Stomach (tissue), 8 donors: ENCODE measurements at regions not wholly inside any gene's neighbourhood (a gene's known extent, or its start where the extent isn't known, plus 50 kb on each side); places are given as distances from the start of the nearest gene placed in this dataset.

Experiments
- DNase-seq, 2 donors: peaks; one replicate each; pipeline versions ENCODE4 v3.0.0 to v3.0.0-alpha.2; 2013 to 2019
- H3K27ac ChIP-seq, 5 donors: fragments of 200-600 bp in 4 of 5; sonication (generic) in 4 of 5; one replicate each; pipeline ENCODE4 v1.5.1; 2013 to 2019; ENCODE audit warnings: mild to moderate bottlenecking in 1 of 5, moderate library complexity in 1 of 5
- H3K27me3 ChIP-seq, 3 donors: fragments of 200-600 bp; sonication (generic); one replicate each; pipeline ENCODE4 v1.5.1; 2017 to 2019; ENCODE audit warnings: mixed run types in 1 of 3
- H3K36me3 ChIP-seq, 4 donors: fragments of 200-600 bp; sonication (generic); 1 replicate in 3 of 4; 2 replicates in 1 of 4; pipeline ENCODE4 v1.5.1; 2016 to 2019
- H3K4me1 ChIP-seq, 4 donors: fragments of 200-600 bp; sonication (generic); one replicate each; pipeline ENCODE4 v1.5.1; 2016 to 2019
- H3K4me3 ChIP-seq, 4 donors: fragments of 200-600 bp; sonication (generic) in 3 of 4; one replicate each; pipeline ENCODE4 v1.5.1; 2016 to 2019; ENCODE audit warnings: mild to moderate bottlenecking in 1 of 4
- H3K9me3 ChIP-seq, 4 donors: fragments of 200-600 bp; sonication (generic); one replicate each; pipeline ENCODE4 v1.5.1; 2016 to 2019
- CTCF ChIP-seq, 7 experiments: fragments of 450-650 bp in 4 of 7; fragments of 200-600 bp in 3 of 7; sonication (generic) in 3 of 7; IDR thresholded peaks; one replicate each; pipeline ENCODE4 v1.5.1; 2016 to 2019; ENCODE audit warnings: antibody characterized with exemption in 7 of 7, control low read depth in 2 of 7, mild to moderate bottlenecking in 1 of 7
- EP300 ChIP-seq: sonication (generic); formaldehyde crosslinking; IDR thresholded peaks from one replicate; pipeline ENCODE4 v1.6.1; 2017; ENCODE audit warnings: antibody characterized with exemption
- POLR2A ChIP-seq, 4 donors: fragments of 450-650 bp; IDR thresholded peaks; one replicate each; pipeline ENCODE4 v1.6.1; 2016; ENCODE audit warnings: antibody characterized with exemption in 4 of 4, control low read depth in 2 of 4, mild to moderate bottlenecking in 1 of 4, moderate library complexity in 1 of 4
- POLR2AphosphoS5 ChIP-seq, 3 donors: sonication (generic); formaldehyde crosslinking; IDR thresholded peaks; one replicate each; pipeline ENCODE4 v1.6.1; 2016; ENCODE audit warnings: antibody characterized with exemption in 3 of 3
- WGBS, 5 donors: extraction: QIAGEN DNeasy Blood & Tissue Kit in 3 of 5; methylation state at CpG; one replicate each; pipeline versions ENCODE4 v1.1.5 to v1.1.7; 2013 to 2018; 5-methylcytosine and 5-hydroxymethylcytosine counted together
- intact Hi-C: fragments of 100-400 bp; cut with DNase I; formaldehyde crosslinking; loops from one replicate; pipeline ENCODE4 v1.15.1; 2023; ENCODE audit warnings: low total_unique reads
- donor health status: healthy with polysubstance abuse.
- donor health status: Bipolar disorder and iron deficiency.
- donor health status: healthy.

DNA sequence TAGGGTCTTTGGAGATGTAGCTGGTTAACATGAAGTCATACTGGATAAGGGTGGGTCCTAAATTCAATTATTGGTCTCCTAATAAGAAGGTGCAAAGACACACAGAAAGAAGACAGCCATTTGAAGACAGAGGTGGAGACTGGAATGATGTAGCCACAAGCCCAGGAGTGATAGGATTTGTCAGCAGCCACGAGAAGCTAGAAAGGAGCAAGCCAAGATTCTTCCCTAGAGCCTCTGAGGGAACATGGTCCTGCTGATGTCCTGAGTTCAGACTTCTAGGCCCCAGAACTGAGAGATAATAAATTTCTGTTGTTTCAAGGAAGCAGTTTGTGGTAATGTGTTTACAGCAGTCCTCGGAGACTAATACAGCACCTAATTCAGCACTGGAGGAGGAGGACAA is 203.3 kb upstream of the SRRM4 start:
- Histone ChIP-seq H3K4me3 (no peak overlapping the region), H3K9me3 (peaks cover 0 to 6% (median 4%) of the 10 kb centered on the region in 4 donors), H3K36me3 (no peaks in the 10 kb centered on the region), H3K27ac (no peak overlapping the region), H3K27me3 (peaks cover 11 to 29% (median 14%) of the 10 kb centered on the region in 3 donors), H3K4me1 (no peaks in the 10 kb centered on the region)
- no peak for DNase-seq
- intact Hi-C loops, result no loop called here
- TF ChIP-seq EP300 (no peak), CTCF (IDR thresholded peaks at IDR 0.05) (no peak), POLR2AphosphoS5 (IDR thresholded peaks at IDR 0.05) (no peak), POLR2A (IDR thresholded peaks at IDR 0.05) (no peak)
- WGBS, 5 donors, result 62 to 78% (median 75%) methylated on average over 2 of the region's 2 CpGs

- Histone ChIP-seq H3K9me3 (no peaks in the 10 kb centered on the region), H3K4me3 (no peak overlapping the region), H3K36me3 (no peaks in the 10 kb centered on the region), H3K27me3 (peaks cover 0 to under 1% (median 0%) of the 10 kb centered on the region in 3 donors), H3K27ac (no peak overlapping the region), H3K4me1 (no peaks in the 10 kb centered on the region)
- 19 to 28% (median 24%) methylated on average over 6 to 7 of the region's 7 CpGs for WGBS, 5 donors
- intact Hi-C loops, result no loop called here
- TF ChIP-seq POLR2AphosphoS5 (IDR thresholded peaks at IDR 0.05) (no peak), POLR2A (IDR thresholded peaks at IDR 0.05) (no peak), CTCF (IDR thresholded peaks at IDR 0.05) (no peak), EP300 (no peak)
- DNase-seq, result no peak
These were observed 200.4 kb upstream of the SRRM4 start for GRCh38 chr12:118780939-118781338.

DNA sequence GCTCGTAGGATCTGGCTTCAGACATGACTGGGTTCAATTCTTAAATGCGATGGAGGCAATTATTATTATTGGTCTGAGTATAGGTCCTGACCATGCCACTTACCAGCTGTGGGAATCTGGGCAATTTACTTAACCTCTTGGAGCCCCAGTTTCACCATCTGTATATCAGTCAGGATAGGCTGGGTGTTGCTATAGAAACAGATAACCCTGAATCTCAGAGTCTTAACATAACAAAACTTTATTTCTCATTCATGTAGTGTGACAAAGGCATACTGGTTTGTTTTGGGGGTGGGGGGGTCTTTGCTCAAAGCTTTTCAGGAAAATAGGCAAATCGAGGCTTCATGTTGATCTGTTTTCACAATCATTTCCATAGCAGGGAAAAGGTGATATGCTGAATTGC is 199.6 kb upstream of the SRRM4 start:
- no peak overlapping the region for H3K4me3 ChIP-seq
- H3K9me3 ChIP-seq, result no peaks in the 10 kb centered on the region
- intact Hi-C loops, result no loop called here
- 45 to 68% (median 54%) methylated on average over 3 of the region's 3 CpGs for WGBS, 5 donors
- DNase-seq, result no peak
- no peak overlapping the region for H3K27ac ChIP-seq
- no peaks in the 10 kb centered on the region for H3K36me3 ChIP-seq
- TF ChIP-seq POLR2A (IDR thresholded peaks at IDR 0.05) (no peak), POLR2AphosphoS5 (IDR thresholded peaks at IDR 0.05) (no peak), EP300 (no peak), CTCF (IDR thresholded peaks at IDR 0.05) (no peak)
- H3K4me1 ChIP-seq, result no peaks in the 10 kb centered on the region
- no peaks in the 10 kb centered on the region for H3K27me3 ChIP-seq

GRCh38 chr12:118783703-118784102 is 197.6 kb upstream of the SRRM4 start:
- TF ChIP-seq POLR2A (IDR thresholded peaks at IDR 0.05), result no peak
- no peaks in the 10 kb centered on the region for H3K36me3 ChIP-seq
- DNase-seq, result no peak
- intact Hi-C loops, result no loop called here
- H3K27me3 ChIP-seq, result no peaks in the 10 kb centered on the region
- no peak overlapping the region for H3K27ac ChIP-seq
- no peaks in the 10 kb centered on the region for H3K4me1 ChIP-seq
- no peaks in the 10 kb centered on the region for H3K9me3 ChIP-seq
- H3K4me3 ChIP-seq, result no peak overlapping the region
- WGBS, 5 donors, result 81 to 96% (median 89%) methylated on average over 2 of the region's 2 CpGs

DNA sequence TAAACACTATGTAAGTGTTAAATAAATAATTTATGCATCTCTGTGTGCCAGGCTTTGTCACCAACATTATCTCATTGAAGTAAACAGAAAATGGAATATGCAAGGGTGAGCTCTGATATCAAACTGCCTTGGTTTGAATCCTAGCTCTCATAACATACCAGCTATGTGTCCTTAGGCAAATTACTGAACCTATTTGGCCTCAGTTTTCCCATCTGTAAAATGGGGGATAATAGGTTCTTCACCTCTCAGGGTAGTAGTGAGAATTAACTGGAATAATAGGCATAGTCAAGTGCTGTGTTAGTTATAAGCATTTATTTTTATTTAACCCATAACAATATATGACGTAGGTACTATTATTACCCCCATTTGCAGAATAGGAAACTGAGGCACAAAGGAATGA is 190.8 kb upstream of the SRRM4 start:
- no peak overlapping the region for H3K4me3 ChIP-seq
- no peak for DNase-seq
- no peaks in the 10 kb centered on the region for H3K27me3 ChIP-seq
- no peaks in the 10 kb centered on the region for H3K9me3 ChIP-seq
- WGBS, 5 donors, result 74 to 97% (median 78%) methylated on average over 1 of the region's 1 CpG
- no peaks in the 10 kb centered on the region for H3K4me1 ChIP-seq
- TF ChIP-seq POLR2A (IDR thresholded peaks at IDR 0.05) (no peak), CTCF (IDR thresholded peaks at IDR 0.05) (no peak), POLR2AphosphoS5 (IDR thresholded peaks at IDR 0.05) (no peak)
- intact Hi-C loops, result no loop called here
- H3K36me3 ChIP-seq, result no peaks in the 10 kb centered on the region
- no peak overlapping the region for H3K27ac ChIP-seq
